Activated CD4-positive, alpha-beta T cell treated with anti-CD3 and anti-CD28 coated beads, Interleukin-2, amount 50 U/mL, for 4 hours (primary cell): ENCODE measurements at regions not wholly inside any gene's neighbourhood (a gene's known extent, or its start where the extent isn't known, plus 50 kb on each side); places are given as distances from the start of the nearest gene placed in this dataset.
"Not testable (repeated sequence)": the region's sequence is repeated elsewhere in the genome, so short reads cannot be mapped to it uniquely, and the experiment has no call there.

Experiments used
- DNase-seq, 2 experiments: peaks; one replicate each; pipeline ENCODE4 v3.0.0-alpha.2; 2020

GRCh38 chr1:196088541-196088940 is 519.7 kb downstream of the KCNT2 start:
- DNase-seq, result no peak

GRCh38 chr1:196078691-196079090 is 529.5 kb downstream of the KCNT2 start:
- DNase-seq, result no peak

- no peak for DNase-seq
Observed at GRCh38 chr1:196075621-196076020, 532.6 kb downstream of the KCNT2 start.

- no peak for DNase-seq
Observed at GRCh38 chr1:196074182-196074581, 534.1 kb downstream of the KCNT2 start.

- no peak for DNase-seq
Observed at GRCh38 chr1:196071447-196071846, 536.8 kb downstream of the KCNT2 start.

- DNase-seq, result no peak
Observed at GRCh38 chr1:196070940-196071339, 537.3 kb downstream of the KCNT2 start.

- no peak for DNase-seq
Observed at GRCh38 chr1:196063952-196064351, 544.3 kb downstream of the KCNT2 start.

GRCh38 chr1:196063294-196063693 is 544.9 kb downstream of the KCNT2 start:
- DNase-seq, result no peak

- no peak for DNase-seq
Observed at GRCh38 chr1:196060539-196060938, 547.7 kb downstream of the KCNT2 start.

- no peak for DNase-seq
Observed at GRCh38 chr1:196059210-196059609, 549.0 kb downstream of the KCNT2 start.

GRCh38 chr1:196056966-196057365 is 551.3 kb downstream of the KCNT2 start:
- DNase-seq, result no peak

- no peak for DNase-seq
Observed at GRCh38 chr1:196049407-196049806, 558.8 kb downstream of the KCNT2 start.

- no peak for DNase-seq
Observed at GRCh38 chr1:196043268-196043667, 565.0 kb downstream of the KCNT2 start.

- no peak for DNase-seq
Observed at GRCh38 chr1:196034080-196034706, 574.0 kb downstream of the KCNT2 start.

- not testable (repeated sequence) for DNase-seq
Observed at GRCh38 chr1:196031387-196031786, 576.9 kb downstream of the KCNT2 start.

- DNase-seq, result no peak
Observed at GRCh38 chr1:196030455-196030854, 577.8 kb downstream of the KCNT2 start.

GRCh38 chr1:196029410-196029809 is 578.8 kb downstream of the KCNT2 start:
- no peak for DNase-seq

GRCh38 chr1:196027127-196027526 is 581.1 kb downstream of the KCNT2 start:
- DNase-seq, result no peak

- not testable (repeated sequence) for DNase-seq
Observed at GRCh38 chr1:196021174-196021573, 587.1 kb downstream of the KCNT2 start.

- DNase-seq, result no peak
Observed at GRCh38 chr1:196009362-196009761, 598.9 kb downstream of the KCNT2 start.

- no peak for DNase-seq
Observed at GRCh38 chr1:196007763-196008162, 600.5 kb downstream of the KCNT2 start.

GRCh38 chr1:196005426-196005825 is 602.8 kb downstream of the KCNT2 start:
- DNase-seq, result no peak

- not testable (repeated sequence) for DNase-seq
Observed at GRCh38 chr1:196004388-196004787, 603.9 kb downstream of the KCNT2 start.

- no peak for DNase-seq
Observed at GRCh38 chr1:196002906-196003305, 605.3 kb downstream of the KCNT2 start.

- not testable (repeated sequence) for DNase-seq
Observed at GRCh38 chr1:196002296-196002695, 605.9 kb downstream of the KCNT2 start.
